GM04503 (cell line): ENCODE measurements at regions not wholly inside any gene's neighbourhood (a gene's known extent, or its start where the extent isn't known, plus 50 kb on each side); places are given as distances from the start of the nearest gene placed in this dataset.

Experiments
- DNase-seq: peaks from one replicate; pipeline ENCODE4 v3.0.0-alpha.2; 2012; ENCODE audit warnings: low read depth

- DNase-seq: no peak
These were observed 97.4 kb upstream of the FAM3C start for GRCh38 chr7:121493553-121493952.

GRCh38 chr7:121490309-121490708 is 94.2 kb upstream of the FAM3C start:
- no peak for DNase-seq

- no peak for DNase-seq
These were observed 93.3 kb upstream of the FAM3C start for GRCh38 chr7:121489440-121489839.

GRCh38 chr7:121488111-121488650 is 92.1 kb upstream of the FAM3C start:
- no peak for DNase-seq

- DNase-seq: no peak
These were observed 90.5 kb upstream of the FAM3C start for GRCh38 chr7:121486590-121486989.

GRCh38 chr7:121485467-121486243 is 89.5 kb upstream of the FAM3C start:
- no peak for DNase-seq

- DNase-seq: no peak
These were observed 88.1 kb upstream of the FAM3C start for GRCh38 chr7:121484089-121484763.

- DNase-seq: no peak
These were observed 84.6 kb upstream of the FAM3C start for GRCh38 chr7:121480566-121481335.

- no peak for DNase-seq
These were observed 84.0 kb upstream of the FAM3C start for GRCh38 chr7:121480058-121480457.

GRCh38 chr7:121479466-121479865 is 83.4 kb upstream of the FAM3C start:
- no peak for DNase-seq

GRCh38 chr7:121475806-121476205 is 79.7 kb upstream of the FAM3C start:
- DNase-seq: no peak

GRCh38 chr7:121474301-121474673 is 78.2 kb upstream of the FAM3C start:
- DNase-seq: no peak

GRCh38 chr7:121473645-121474300 is 77.7 kb upstream of the FAM3C start:
- no peak for DNase-seq

- DNase-seq: no peak
These were observed 70.3 kb upstream of the FAM3C start for GRCh38 chr7:121466455-121466854.

- DNase-seq: no peak
These were observed 63.0 kb upstream of the FAM3C start for GRCh38 chr7:121459148-121459547.

- DNase-seq: no peak
These were observed 60.8 kb upstream of the FAM3C start for GRCh38 chr7:121456785-121457359.

- no peak for DNase-seq
These were observed 59.9 kb upstream of the FAM3C start for GRCh38 chr7:121456015-121456414.

- no peak for DNase-seq
These were observed 56.3 kb upstream of the FAM3C start for GRCh38 chr7:121452389-121452788.

GRCh38 chr7:121451367-121452094 is 55.4 kb upstream of the FAM3C start:
- no peak for DNase-seq

- DNase-seq: no peak
These were observed 54.6 kb upstream of the FAM3C start for GRCh38 chr7:121450631-121451198.

- DNase-seq: no peak
These were observed 53.7 kb upstream of the FAM3C start for GRCh38 chr7:121449735-121450240.
